IPS DF 19.7 (cell line): ENCODE measurements at regions not wholly inside any gene's neighbourhood (a gene's known extent, or its start where the extent isn't known, plus 50 kb on each side); places are given as distances from the start of the nearest gene placed in this dataset.
"Not testable (repeated sequence)": the region's sequence is repeated elsewhere in the genome, so short reads cannot be mapped to it uniquely, and the experiment has no call there.

Source experiments
- DNase-seq: peaks from one replicate; pipeline ENCODE4 v3.0.0-alpha.2; 2013; ENCODE audit warnings: low read depth, low spot score

- DNase-seq, result no peak
Measured at GRCh38 chr2:122705746-122706145, 950.3 kb downstream of the TSN start.

- DNase-seq, result no peak
Measured at GRCh38 chr2:122706757-122707223, 951.3 kb downstream of the TSN start.

GRCh38 chr2:122707224-122707824 lies 951.9 kb downstream of the TSN start:
- no peak for DNase-seq

- DNase-seq, result no peak
Measured at GRCh38 chr2:122710049-122710448, 954.6 kb downstream of the TSN start.

- no peak for DNase-seq
Measured at GRCh38 chr2:122713800-122714199, 958.3 kb downstream of the TSN start.

GRCh38 chr2:122720822-122721221 lies 965.4 kb downstream of the TSN start:
- DNase-seq, result not testable (repeated sequence)

- DNase-seq, result peak; percentile 87
Measured at GRCh38 chr2:122734766-122735424, 979.4 kb downstream of the TSN start.

GRCh38 chr2:122736279-122736678 lies 980.8 kb downstream of the TSN start:
- no peak for DNase-seq

GRCh38 chr2:122737429-122738077 lies 982.1 kb downstream of the TSN start:
- no peak for DNase-seq

GRCh38 chr2:122739732-122740593 lies 984.5 kb downstream of the TSN start:
- no peak for DNase-seq

- no peak for DNase-seq
Measured at GRCh38 chr2:122740594-122740948, 985.1 kb downstream of the TSN start.

- DNase-seq, result no peak
Measured at GRCh38 chr2:122741403-122741802, 986.0 kb downstream of the TSN start.

- no peak for DNase-seq
Measured at GRCh38 chr2:122743021-122743675, 987.7 kb downstream of the TSN start.

GRCh38 chr2:122745603-122746002 lies 990.2 kb downstream of the TSN start:
- no peak for DNase-seq

- no peak for DNase-seq
Measured at GRCh38 chr2:122747670-122748069, 992.2 kb downstream of the TSN start.

- peak; percentile 25 for DNase-seq
Measured at GRCh38 chr2:122748552-122749011, 993.1 kb downstream of the TSN start.

- no peak for DNase-seq
Measured at GRCh38 chr2:122749405-122749804, 994.0 kb downstream of the TSN start.

- DNase-seq, result no peak
Measured at GRCh38 chr2:122750095-122750494, 994.6 kb downstream of the TSN start.

GRCh38 chr2:122750808-122751207 lies 995.4 kb downstream of the TSN start:
- DNase-seq, result no peak

- no peak for DNase-seq
Measured at GRCh38 chr2:122753336-122753735, 997.9 kb downstream of the TSN start.

GRCh38 chr2:122754561-122754960 lies 999.1 kb downstream of the TSN start:
- DNase-seq, result no peak
